ENCODE measurements at regions not wholly inside any gene's neighbourhood (a gene's known extent, or its start where the extent isn't known, plus 50 kb on each side); places are given as distances from the start of the nearest gene placed in this dataset.

GRCh38 chr3:13728487-13728886, 151.4 kb downstream of the WNT7A start:
- Histone ChIP-seq H3K9me3 (ENCODE audit: insufficient read depth, low read depth, low read length) (no peaks in the 10 kb centered on the region), H3K27me3 (ENCODE audit: insufficient read depth, low read length) (no peaks in the 10 kb centered on the region), H3K36me3 (ENCODE audit: insufficient read depth, low read depth, low read length) (no peaks in the 10 kb centered on the region), H3K27ac (ENCODE audit: low read length) (peak overlapping the region; percentile 31), H3K4me3 (ENCODE audit: low read length) (peak overlapping the region; percentile 24), H3K4me1 (ENCODE audit: insufficient read depth, low read length) (peaks cover 15% of the 10 kb centered on the region; the same call in 1 of the 2 replicates), H3K9ac (ENCODE audit: low read depth, low read length) (peak overlapping the region; percentile 29; the same call in 1 of the 2 replicates)

DNA sequence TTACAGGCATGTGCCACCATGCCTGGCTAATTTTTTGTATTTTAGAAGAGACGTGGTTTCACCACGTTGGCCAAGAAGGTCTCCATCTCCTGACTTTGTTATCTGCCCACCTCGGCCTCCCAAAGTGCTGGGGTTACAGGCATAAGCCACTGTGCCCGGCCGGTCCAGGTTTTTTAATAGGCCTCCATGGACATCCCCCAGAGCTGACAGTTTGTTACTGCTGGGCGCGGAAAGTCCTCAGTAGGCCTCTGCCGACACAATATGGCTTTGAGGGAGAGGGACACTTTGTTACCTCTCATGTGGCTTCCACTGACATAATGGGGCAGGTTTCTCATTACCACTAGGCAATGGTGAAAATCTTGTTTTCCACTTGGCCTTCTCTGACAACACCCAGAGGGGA, 152.0 kb downstream of the WNT7A start:
- peaks cover 3% of the 10 kb centered on the region; the same call in 1 of the 2 replicates for H3K9me3 ChIP-seq (ENCODE audit: insufficient read depth, low read depth, low read length)
- peak overlapping the region; percentile 29; the same call in 1 of the 2 replicates for H3K9ac ChIP-seq (ENCODE audit: low read depth, low read length)
- peaks cover 15% of the 10 kb centered on the region; the same call in 1 of the 2 replicates for H3K4me1 ChIP-seq (ENCODE audit: insufficient read depth, low read length)
- no peaks in the 10 kb centered on the region for H3K36me3 ChIP-seq (ENCODE audit: insufficient read depth, low read depth, low read length)
- H3K4me3 ChIP-seq (ENCODE audit: low read length) = peak overlapping the region; percentile 24
- peak overlapping the region; percentile 31 for H3K27ac ChIP-seq (ENCODE audit: low read length)
- H3K27me3 ChIP-seq (ENCODE audit: insufficient read depth, low read length) = no peaks in the 10 kb centered on the region

DNA sequence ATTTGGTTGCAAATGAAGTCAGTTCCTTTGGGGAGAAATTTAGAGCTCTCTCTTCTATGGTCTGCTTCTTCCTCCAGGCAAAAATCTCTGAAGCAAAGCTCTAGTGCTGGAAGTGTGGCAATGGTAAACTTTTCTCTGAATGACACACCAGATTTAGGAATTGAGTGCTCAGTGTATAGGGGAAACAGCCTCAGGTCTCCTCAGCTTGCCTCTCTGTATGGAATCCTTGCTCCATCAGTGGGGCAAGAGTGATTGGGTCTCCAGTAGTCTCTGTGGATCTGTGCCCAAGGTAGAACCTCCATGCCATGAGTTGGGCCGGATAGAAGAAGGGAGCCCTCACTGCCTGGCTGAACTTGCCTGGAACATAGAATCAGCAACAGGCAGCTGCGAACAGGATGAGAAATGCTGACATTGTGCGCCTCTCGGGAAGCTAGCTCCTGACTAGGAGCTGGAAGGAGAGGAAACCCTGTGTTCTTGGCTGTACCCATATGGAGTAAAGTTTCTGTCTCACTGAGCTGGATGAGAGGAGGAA, 156.1 kb downstream of the WNT7A start:
- H3K27me3 ChIP-seq (ENCODE audit: insufficient read depth, low read length) = no peaks in the 10 kb centered on the region
- H3K9ac ChIP-seq (ENCODE audit: low read depth, low read length) = no peak overlapping the region
- H3K4me3 ChIP-seq (ENCODE audit: low read length) = no peak overlapping the region
- H3K36me3 ChIP-seq (ENCODE audit: insufficient read depth, low read depth, low read length) = no peaks in the 10 kb centered on the region
- peaks cover 14% of the 10 kb centered on the region; the same call in 1 of the 2 replicates for H3K9me3 ChIP-seq (ENCODE audit: insufficient read depth, low read depth, low read length)
- H3K4me1 ChIP-seq (ENCODE audit: insufficient read depth, low read length) = peaks cover 7% of the 10 kb centered on the region; the same call in 1 of the 2 replicates
- no peak overlapping the region for H3K27ac ChIP-seq (ENCODE audit: low read length)

- Histone ChIP-seq H3K36me3 (ENCODE audit: insufficient read depth, low read depth, low read length) (no peaks in the 10 kb centered on the region), H3K9me3 (ENCODE audit: insufficient read depth, low read depth, low read length) (peaks cover 14% of the 10 kb centered on the region; the same call in 1 of the 2 replicates), H3K27ac (ENCODE audit: low read length) (no peak overlapping the region), H3K4me1 (ENCODE audit: insufficient read depth, low read length) (no peaks in the 10 kb centered on the region), H3K27me3 (ENCODE audit: insufficient read depth, low read length) (no peaks in the 10 kb centered on the region), H3K4me3 (ENCODE audit: low read length) (no peak overlapping the region), H3K9ac (ENCODE audit: low read depth, low read length) (no peak overlapping the region)
These were observed 157.7 kb downstream of the WNT7A start for GRCh38 chr3:13722178-13722577.

GRCh38 chr3:13718436-13718835, 161.4 kb downstream of the WNT7A start:
- H3K9ac ChIP-seq (ENCODE audit: low read depth, low read length) = no peak overlapping the region
- no peak overlapping the region for H3K27ac ChIP-seq (ENCODE audit: low read length)
- no peak overlapping the region for H3K4me3 ChIP-seq (ENCODE audit: low read length)
- H3K4me1 ChIP-seq (ENCODE audit: insufficient read depth, low read length) = no peaks in the 10 kb centered on the region
- peaks cover 14% of the 10 kb centered on the region; the same call in 1 of the 2 replicates for H3K9me3 ChIP-seq (ENCODE audit: insufficient read depth, low read depth, low read length)
- H3K36me3 ChIP-seq (ENCODE audit: insufficient read depth, low read depth, low read length) = no peaks in the 10 kb centered on the region
- H3K27me3 ChIP-seq (ENCODE audit: insufficient read depth, low read length) = no peaks in the 10 kb centered on the region

DNA sequence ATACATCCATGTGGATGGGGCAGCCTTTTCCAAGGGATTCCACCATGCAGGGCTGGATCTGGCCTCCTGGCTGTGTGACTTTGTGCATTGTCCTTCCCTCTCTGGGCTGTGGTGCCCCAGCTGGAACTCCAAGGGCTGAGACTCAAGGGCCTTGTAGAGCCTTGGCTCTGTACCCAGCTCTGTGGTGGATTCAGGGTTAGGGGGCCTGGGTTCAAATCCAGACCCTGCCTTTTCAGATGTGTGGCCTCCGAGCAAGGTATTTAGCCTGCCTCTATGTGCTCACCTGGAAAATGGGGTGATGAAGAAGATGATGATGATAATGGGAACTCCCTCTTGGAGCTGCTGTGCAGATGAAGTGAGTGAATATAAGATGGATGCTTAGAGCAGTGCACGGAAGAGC, 161.9 kb downstream of the WNT7A start:
- Histone ChIP-seq H3K36me3 (ENCODE audit: insufficient read depth, low read depth, low read length) (no peaks in the 10 kb centered on the region), H3K9me3 (ENCODE audit: insufficient read depth, low read depth, low read length) (peaks cover 12% of the 10 kb centered on the region; the same call in 1 of the 2 replicates), H3K4me1 (ENCODE audit: insufficient read depth, low read length) (no peaks in the 10 kb centered on the region), H3K27ac (ENCODE audit: low read length) (no peak overlapping the region), H3K4me3 (ENCODE audit: low read length) (no peak overlapping the region), H3K9ac (ENCODE audit: low read depth, low read length) (no peak overlapping the region), H3K27me3 (ENCODE audit: insufficient read depth, low read length) (no peaks in the 10 kb centered on the region)

DNA sequence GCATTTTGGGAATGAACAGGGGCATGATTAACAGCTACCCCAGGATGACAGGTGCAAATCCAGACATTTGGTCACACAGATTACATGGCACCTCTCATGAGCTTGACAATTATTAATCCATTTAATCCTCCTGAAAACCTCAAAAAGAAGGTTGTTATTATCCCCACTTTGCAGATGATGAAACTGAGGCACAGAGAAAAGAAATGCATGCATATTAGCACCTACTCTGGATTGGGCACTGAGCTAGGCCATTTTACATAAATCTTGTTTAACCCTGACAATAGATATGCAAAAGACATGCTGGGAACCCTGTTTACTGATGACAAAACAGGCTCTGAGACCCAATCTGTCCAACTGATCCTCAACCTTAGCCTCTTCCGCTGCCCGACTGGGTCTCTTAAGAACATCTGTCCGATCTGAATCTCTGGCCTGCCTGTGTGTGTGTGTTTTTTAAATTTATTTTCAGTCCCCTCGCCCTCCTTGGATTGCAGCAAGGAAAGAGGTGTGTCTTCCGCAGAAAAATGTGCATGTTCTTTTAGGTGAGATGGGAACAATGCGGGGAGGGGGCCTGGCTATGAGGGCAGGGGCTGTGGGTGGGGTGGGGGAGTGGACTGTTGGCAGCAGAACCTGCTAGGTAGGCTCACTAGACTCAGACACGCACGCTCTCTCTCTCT, 162.5 kb downstream of the WNT7A start:
- peaks cover 6% of the 10 kb centered on the region; the same call in 1 of the 2 replicates for H3K9me3 ChIP-seq (ENCODE audit: insufficient read depth, low read depth, low read length)
- H3K27ac ChIP-seq (ENCODE audit: low read length) = no peak overlapping the region

DNA sequence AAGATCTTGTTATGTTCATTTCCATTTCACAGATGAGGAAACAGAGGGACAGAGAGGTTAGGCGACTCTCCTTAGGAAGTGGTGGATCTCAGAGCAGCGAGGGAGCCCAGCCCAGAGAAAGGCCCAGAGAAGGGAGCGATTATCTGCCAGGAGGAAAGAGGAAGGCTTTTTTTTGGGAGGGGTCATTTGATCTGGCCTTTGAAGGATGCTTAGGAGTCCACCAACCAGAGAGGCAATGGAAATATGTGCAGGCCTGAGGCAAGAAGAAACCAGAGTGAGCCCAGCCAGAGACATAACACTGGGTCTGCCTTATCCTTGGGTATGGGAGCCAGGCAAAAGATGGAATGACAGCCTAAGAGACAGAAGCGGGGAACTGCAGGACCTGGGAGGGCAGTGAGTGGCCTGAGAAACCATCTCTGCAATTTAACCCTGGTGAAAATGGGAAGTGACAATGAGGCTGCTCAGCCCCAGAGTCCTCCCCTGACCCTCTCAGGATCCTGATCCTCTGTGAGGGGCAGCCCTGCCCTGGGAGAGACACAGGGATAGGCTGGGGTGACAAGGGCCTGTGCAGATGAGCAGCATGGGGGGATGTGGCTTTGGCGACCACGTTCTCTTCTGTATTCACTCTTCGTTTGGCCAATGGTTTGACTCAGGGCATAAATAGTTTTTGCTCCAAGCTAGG, 163.2 kb downstream of the WNT7A start:
- Histone ChIP-seq H3K36me3 (ENCODE audit: insufficient read depth, low read depth, low read length) (no peaks in the 10 kb centered on the region), H3K9ac (ENCODE audit: low read depth, low read length) (no peak overlapping the region), H3K4me1 (ENCODE audit: insufficient read depth, low read length) (no peaks in the 10 kb centered on the region), H3K27me3 (ENCODE audit: insufficient read depth, low read length) (no peaks in the 10 kb centered on the region), H3K27ac (ENCODE audit: low read length) (no peak overlapping the region), H3K4me3 (ENCODE audit: low read length) (no peak overlapping the region), H3K9me3 (ENCODE audit: insufficient read depth, low read depth, low read length) (no peaks in the 10 kb centered on the region)

More for the DNA sequence above, 162.5 kb downstream of the WNT7A start:
- Histone ChIP-seq H3K27me3 (ENCODE audit: insufficient read depth, low read length) (no peaks in the 10 kb centered on the region), H3K9ac (ENCODE audit: low read depth, low read length) (no peak overlapping the region), H3K4me3 (ENCODE audit: low read length) (no peak overlapping the region), H3K36me3 (ENCODE audit: insufficient read depth, low read depth, low read length) (no peaks in the 10 kb centered on the region), H3K4me1 (ENCODE audit: insufficient read depth, low read length) (no peaks in the 10 kb centered on the region)

GRCh38 chr3:13715961-13716360, 163.9 kb downstream of the WNT7A start:
- Histone ChIP-seq H3K4me1 (ENCODE audit: insufficient read depth, low read length) (no peaks in the 10 kb centered on the region), H3K9me3 (ENCODE audit: insufficient read depth, low read depth, low read length) (0 out of 2 replicates have a peak, but pooled peaks cover 4% of the 10 kb centered on the region), H3K4me3 (ENCODE audit: low read length) (no peak overlapping the region), H3K27me3 (ENCODE audit: insufficient read depth, low read length) (no peaks in the 10 kb centered on the region), H3K27ac (ENCODE audit: low read length) (no peak overlapping the region), H3K9ac (ENCODE audit: low read depth, low read length) (no peak overlapping the region), H3K36me3 (ENCODE audit: insufficient read depth, low read depth, low read length) (no peaks in the 10 kb centered on the region)

DNA sequence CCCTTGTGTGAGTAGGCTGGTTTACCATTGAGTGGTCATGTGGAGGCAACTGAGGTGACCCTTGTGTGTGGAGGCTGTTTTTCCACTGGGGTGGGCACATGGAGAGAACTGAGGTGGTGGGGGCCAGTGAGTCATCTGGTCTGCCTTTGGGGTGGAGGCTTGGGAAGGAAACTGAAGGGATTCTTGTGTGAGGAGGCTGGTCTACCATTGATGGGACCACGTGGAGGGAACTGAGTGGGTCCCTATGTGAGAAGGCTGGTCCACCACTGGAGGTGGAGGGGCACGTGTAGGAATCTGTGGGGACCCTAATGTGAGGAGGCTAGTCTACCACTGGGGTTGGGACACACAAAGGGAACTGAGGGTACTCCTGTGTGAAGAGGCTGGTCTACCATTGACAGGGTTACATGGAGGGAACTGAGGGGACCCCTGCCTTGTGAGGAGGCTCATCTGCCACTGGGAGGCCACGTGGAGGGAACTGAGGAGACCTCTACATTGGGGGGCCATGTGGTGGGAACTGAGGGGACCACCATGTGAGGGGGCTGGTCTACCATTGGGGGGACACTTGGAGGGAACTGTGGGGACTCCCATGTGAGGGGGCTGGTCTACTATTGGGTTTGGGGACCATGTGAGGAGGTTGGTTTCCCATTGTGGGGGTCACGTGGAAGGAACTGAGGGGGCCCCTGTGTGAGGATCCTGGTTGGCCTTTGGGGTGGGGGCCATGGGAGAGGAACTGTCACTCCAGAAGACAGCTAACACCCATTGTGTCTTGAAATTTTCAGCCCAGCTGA, 164.5 kb downstream of the WNT7A start:
- no peak overlapping the region for H3K4me3 ChIP-seq (ENCODE audit: low read length)
- H3K27me3 ChIP-seq (ENCODE audit: insufficient read depth, low read length) = no peaks in the 10 kb centered on the region
- H3K36me3 ChIP-seq (ENCODE audit: insufficient read depth, low read depth, low read length) = no peaks in the 10 kb centered on the region
- H3K9ac ChIP-seq (ENCODE audit: low read depth, low read length) = no peak overlapping the region
- 0 out of 2 replicates have a peak, but pooled peaks cover 7% of the 10 kb centered on the region for H3K9me3 ChIP-seq (ENCODE audit: insufficient read depth, low read depth, low read length)
- H3K4me1 ChIP-seq (ENCODE audit: insufficient read depth, low read length) = no peaks in the 10 kb centered on the region
- H3K27ac ChIP-seq (ENCODE audit: low read length) = no peak overlapping the region

GRCh38 chr3:13714251-13714916, 165.5 kb downstream of the FBLN2 start:
- Histone ChIP-seq H3K27me3 (ENCODE audit: insufficient read depth, low read length) (no peaks in the 10 kb centered on the region), H3K27ac (ENCODE audit: low read length) (no peak overlapping the region), H3K9me3 (ENCODE audit: insufficient read depth, low read depth, low read length) (0 out of 2 replicates have a peak, but pooled peaks cover 7% of the 10 kb centered on the region), H3K9ac (ENCODE audit: low read depth, low read length) (no peak overlapping the region), H3K4me3 (ENCODE audit: low read length) (no peak overlapping the region), H3K4me1 (ENCODE audit: insufficient read depth, low read length) (no peaks in the 10 kb centered on the region), H3K36me3 (ENCODE audit: insufficient read depth, low read depth, low read length) (no peaks in the 10 kb centered on the region)

Measured in iPS-20b (cell line).